Neural progenitor cell (in vitro differentiated cells): ENCODE measurements at regions not wholly inside any gene's neighbourhood (a gene's known extent, or its start where the extent isn't known, plus 50 kb on each side); places are given as distances from the start of the nearest gene placed in this dataset.
A peak's percentile ranks its signal among the peaks of the same experiment; 100 is the strongest.

Source experiments
- DNase-seq: peaks from one replicate; pipeline ENCODE4 v3.0.0-alpha.2; 2016; ENCODE audit warnings: low spot score
- H2AFZ ChIP-seq: fragments of 200-600 bp; sonication (generic); replicated peaks from 2 replicates; pipeline ENCODE4 v1.6.1; 2016; ENCODE audit warnings: antibody characterized with exemption
- H3F3A ChIP-seq: fragments of 200-600 bp; sonication (generic); 2 replicates; pipeline ENCODE4 v1.6.1; 2016; ENCODE audit warnings: antibody characterized with exemption, low read depth
- H3K27ac ChIP-seq: fragments of 200-600 bp; sonication (generic); 2 replicates; pipeline ENCODE4 v1.5.1; 2016; ENCODE audit warnings: mild to moderate bottlenecking
- H3K27me3 ChIP-seq: fragments of 200-600 bp; sonication (generic); 2 replicates; pipeline ENCODE4 v1.6.1; 2016; ENCODE audit warnings: mild to moderate bottlenecking, moderate library complexity
- H3K36me3 ChIP-seq: fragments of 200-600 bp; sonication (generic); 2 replicates; pipeline ENCODE4 v1.5.1; 2016
- H3K4me1 ChIP-seq: fragments of 200-600 bp; sonication (generic); 2 replicates; pipeline ENCODE4 v1.6.1; 2016; ENCODE audit warnings: mixed run types
- H3K4me2 ChIP-seq: fragments of 200-600 bp; sonication (generic); 2 replicates; pipeline ENCODE4 v1.6.1; 2016
- H3K4me3 ChIP-seq: fragments of 200-600 bp; sonication (generic); 2 replicates; pipeline ENCODE4 v1.5.1; 2016
- H3K79me2 ChIP-seq: fragments of 200-600 bp; sonication (generic); 2 replicates; pipeline ENCODE4 v1.6.1; 2016; ENCODE audit warnings: low read depth
- H3K9ac ChIP-seq: fragments of 200-600 bp; sonication (generic); 2 replicates; pipeline ENCODE4 v1.6.1; 2016
- H3K9me3 ChIP-seq: fragments of 200-600 bp; sonication (generic); 2 replicates; pipeline ENCODE4 v1.5.1; 2016; ENCODE audit warnings: low read depth
- H4K20me1 ChIP-seq: fragments of 200-600 bp; sonication (generic); 2 replicates; pipeline ENCODE4 v1.6.1; 2016; ENCODE audit warnings: low read depth
- H3K27ac Mint-ChIP-seq: 3 replicates; pipeline ENCODE4 v1.8.0; 2021; ENCODE audit warnings: mixed read lengths
- H3K27me3 Mint-ChIP-seq: 2 replicates; pipeline ENCODE4 v1.8.0; 2022; ENCODE audit warnings: low read depth, mild to moderate bottlenecking, inconsistent platforms, moderate library complexity, mixed read lengths; ENCODE audit not compliant: insufficient read depth
- H3K36me3 Mint-ChIP-seq: 3 replicates; pipeline ENCODE4 v1.8.0; 2021; ENCODE audit warnings: mixed read lengths
- H3K4me1 Mint-ChIP-seq: 3 replicates; pipeline ENCODE4 v1.8.0; 2021; ENCODE audit warnings: mixed read lengths
- H3K4me3 Mint-ChIP-seq: 3 replicates; pipeline ENCODE4 v1.8.0; 2021; ENCODE audit warnings: mild to moderate bottlenecking, moderate library complexity, mixed read lengths
- H3K9me3 Mint-ChIP-seq: 3 replicates; pipeline ENCODE4 v1.8.0; 2020; ENCODE audit warnings: mixed read lengths
- CTCF ChIP-seq: fragments of 200-600 bp; sonication (generic); IDR thresholded peaks from 2 replicates; pipeline ENCODE4 v1.5.1; 2017; ENCODE audit warnings: antibody characterized with exemption, mild to moderate bottlenecking
- EZH2 ChIP-seq: fragments of 200-600 bp; sonication (generic); IDR thresholded peaks from 2 replicates; pipeline ENCODE4 v1.6.1; 2017; ENCODE audit warnings: antibody characterized with exemption, mild to moderate bottlenecking, moderate library complexity
- EZH2phosphoT487 ChIP-seq: fragments of 200-600 bp; sonication (generic); IDR thresholded peaks from 2 replicates; pipeline ENCODE4 v1.6.1; 2017; ENCODE audit warnings: antibody characterized with exemption

GRCh38 chr6:21522143-21522747, 71.3 kb upstream of the SOX4 start:
- no peaks in the 10 kb centered on the region for H3K36me3 Mint-ChIP-seq
- no peak for DNase-seq
- H3K4me2 ChIP-seq = no peak overlapping the region
- H2AFZ ChIP-seq = peak overlapping the region; percentile 94
- no peaks in the 10 kb centered on the region for H3K36me3 ChIP-seq
- H4K20me1 ChIP-seq = no peaks in the 10 kb centered on the region
- H3K4me3 ChIP-seq = no peak overlapping the region
- H3K4me3 Mint-ChIP-seq = no peak overlapping the region
- H3K9me3 Mint-ChIP-seq = no peaks in the 10 kb centered on the region
- H3K4me1 ChIP-seq = no peaks in the 10 kb centered on the region
- no peaks in the 10 kb centered on the region for H3K9me3 ChIP-seq
- peaks cover 6% of the 10 kb centered on the region for H3K27me3 Mint-ChIP-seq
- no peak overlapping the region for H3K27ac Mint-ChIP-seq
- H3K79me2 ChIP-seq = no peaks in the 10 kb centered on the region
- no peaks in the 10 kb centered on the region for H3K4me1 Mint-ChIP-seq
- no peaks in the 10 kb centered on the region for H3F3A ChIP-seq
- no peak overlapping the region for H3K27ac ChIP-seq
- H3K27me3 ChIP-seq = no peaks in the 10 kb centered on the region
- H3K9ac ChIP-seq = no peak overlapping the region
- TF ChIP-seq CTCF = no peak
- TF ChIP-seq EZH2 = no peak
- no peak for TF ChIP-seq EZH2phosphoT487

- Histone ChIP-seq H3K4me2 (no peak overlapping the region), H3F3A (no peaks in the 10 kb centered on the region), H3K4me1 (no peaks in the 10 kb centered on the region), H4K20me1 (no peaks in the 10 kb centered on the region), H3K4me3 (no peak overlapping the region), H3K9me3 (no peaks in the 10 kb centered on the region), H3K27me3 (no peaks in the 10 kb centered on the region), H3K27ac (no peak overlapping the region), H2AFZ (peak overlapping the region; percentile 94), H3K36me3 (no peaks in the 10 kb centered on the region), H3K79me2 (no peaks in the 10 kb centered on the region), H3K9ac (no peak overlapping the region)
- Mint-ChIP-seq H3K4me1 (no peaks in the 10 kb centered on the region), H3K4me3 (no peak overlapping the region), H3K9me3 (no peaks in the 10 kb centered on the region), H3K36me3 (no peaks in the 10 kb centered on the region), H3K27me3 (peaks cover 7% of the 10 kb centered on the region), H3K27ac (peak overlapping the region; percentile 35)
- DNase-seq = peak; percentile 56
- TF ChIP-seq EZH2 (no peak), CTCF (peak; percentile 46), EZH2phosphoT487 (no peak)
Measured at GRCh38 chr6:21522797-21523456, 70.6 kb upstream of the SOX4 start.

GRCh38 chr6:21523652-21524051, 69.9 kb upstream of the SOX4 start:
- TF ChIP-seq EZH2 (no peak), CTCF (no peak), EZH2phosphoT487 (no peak)
- no peaks in the 10 kb centered on the region for H3K9me3 ChIP-seq
- H2AFZ ChIP-seq = peak overlapping the region; percentile 94
- no peaks in the 10 kb centered on the region for H3K36me3 Mint-ChIP-seq
- peaks cover 7% of the 10 kb centered on the region for H3K27me3 Mint-ChIP-seq
- no peak overlapping the region for H3K4me3 Mint-ChIP-seq
- no peaks in the 10 kb centered on the region for H3K4me1 ChIP-seq
- no peaks in the 10 kb centered on the region for H3K4me1 Mint-ChIP-seq
- H3K27ac Mint-ChIP-seq = peak overlapping the region; percentile 82
- no peak overlapping the region for H3K4me3 ChIP-seq
- DNase-seq = no peak
- H3K9me3 Mint-ChIP-seq = no peaks in the 10 kb centered on the region
- H3K27ac ChIP-seq = no peak overlapping the region
- no peak overlapping the region for H3K4me2 ChIP-seq
- no peak overlapping the region for H3K9ac ChIP-seq
- no peaks in the 10 kb centered on the region for H4K20me1 ChIP-seq
- no peaks in the 10 kb centered on the region for H3K36me3 ChIP-seq
- no peaks in the 10 kb centered on the region for H3K27me3 ChIP-seq
- H3F3A ChIP-seq = no peaks in the 10 kb centered on the region
- H3K79me2 ChIP-seq = no peaks in the 10 kb centered on the region
